Right lobe of liver (tissue), 6 donors: ENCODE measurements at regions not wholly inside any gene's neighbourhood (a gene's known extent, or its start where the extent isn't known, plus 50 kb on each side); places are given as distances from the start of the nearest gene placed in this dataset.

Experiments used
- ATAC-seq, 4 donors: fragments of 200-7000 bp; cut with Tn5 transposase; one replicate each; pipeline ENCODE4 v1.9.1; 2020; ENCODE audit warnings: mild to moderate bottlenecking in 4 of 4, moderate library complexity in 4 of 4
- DNase-seq, 3 donors: peaks; one replicate each; pipeline ENCODE4 v3.0.0-alpha.2; 2020
- H3K27ac ChIP-seq, 3 donors: fragments of 200-600 bp; one replicate each; pipeline ENCODE4 v1.8.0; 2022
- H3K27me3 ChIP-seq, 2 donors: fragments of 200-600 bp; one replicate each; pipeline ENCODE4 v1.8.0; 2022
- H3K36me3 ChIP-seq, 4 donors: fragments of 200-600 bp; sonication (generic) in 1 of 4; one replicate each; pipeline versions ENCODE4 v1.5.1 to v1.8.0; 2017 to 2022; ENCODE audit warnings: control low read depth in 1 of 4
- H3K4me1 ChIP-seq, 4 donors: fragments of 200-600 bp; sonication (generic) in 1 of 4; one replicate each; pipeline versions ENCODE4 v1.5.1 to v1.8.0; 2017 to 2022; ENCODE audit warnings: control low read depth in 1 of 4
- H3K4me3 ChIP-seq, 3 donors: fragments of 200-600 bp; one replicate each; pipeline ENCODE4 v1.8.0; 2022
- H3K9me3 ChIP-seq, 4 donors: fragments of 200-600 bp; sonication (generic) in 1 of 4; one replicate each; pipeline versions ENCODE4 v1.5.1 to v1.8.0; 2017 to 2022; ENCODE audit warnings: control low read depth in 1 of 4
- POLR2A ChIP-seq: fragments of 450-650 bp; IDR thresholded peaks from one replicate; pipeline ENCODE4 v1.6.1; 2017; ENCODE audit warnings: antibody characterized with exemption, mild to moderate bottlenecking
- WGBS: methylation state at CpG from one replicate; pipeline ENCODE4 v1.1.6; 2018; ENCODE audit warnings: low coverage, low lambda C conversion rate; ENCODE audit not compliant: insufficient coverage; ENCODE audit errors: missing lambda C conversion rate; 5-methylcytosine and 5-hydroxymethylcytosine counted together
- intact Hi-C, 2 donors: fragments of 100-400 bp; cut with DNase I; formaldehyde crosslinking; loops; one replicate each; pipeline versions ENCODE4 v1.11.2 to v1.14.1; 2022
- TF ChIP-seq, protein P1 (sequence below), 4 donors: fragments of 200-600 bp in 3 of 4; fragments of 450-650 bp in 1 of 4; IDR thresholded peaks; one replicate each; pipeline versions ENCODE4 v1.5.1 to v1.8.0; 2016 to 2022; ENCODE audit warnings: antibody characterized with exemption in 4 of 4, mild to moderate bottlenecking in 2 of 4
- donor health status: DM: no; HTN: yes; CAD: no.
- donor health status: DM: no; HTN: no; CAD: no.
- donor health status: DM: no; HTN: no; CAD: no.
- donor health status: DM: no; HTN: yes; CAD: no.
- donor health status: DM: no; HTN: yes; CAD: no.

DNA sequence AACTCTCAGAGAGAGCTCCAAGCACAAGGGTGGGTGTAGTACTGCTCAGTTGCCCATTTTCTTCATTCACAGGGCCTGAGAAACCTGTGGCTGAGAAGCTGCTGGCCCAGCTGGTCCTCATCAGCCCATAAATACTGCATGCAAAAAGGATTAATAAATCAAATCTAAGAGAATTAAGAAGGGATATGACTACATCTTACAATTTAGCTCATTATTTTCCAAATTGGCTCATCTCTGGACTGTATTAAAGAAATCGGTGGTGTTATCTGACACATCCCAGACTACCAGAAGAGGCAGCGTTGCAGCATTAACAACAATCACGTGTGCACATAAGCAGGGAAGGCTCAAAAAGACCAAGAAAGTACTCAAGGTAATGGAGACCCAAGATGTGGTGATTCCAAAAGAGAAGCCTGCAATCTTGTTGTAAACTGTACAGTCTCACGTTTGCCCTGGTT lies 90.7 kb downstream of the CD24 start:
- intact Hi-C loops: no loop called here
- DNase-seq (no peak), ATAC-seq (no peak)
- Histone ChIP-seq H3K27me3 (no peaks in the 10 kb centered on the region), H3K36me3 (no peaks in the 10 kb centered on the region), H3K9me3 (no peaks in the 10 kb centered on the region), H3K4me1 (peaks cover 0 to 15% (median 2%) of the 10 kb centered on the region in 4 donors), H3K4me3 (no peak overlapping the region), H3K27ac (no peak overlapping the region)
- WGBS: 54% methylated on average over 4 of the region's 4 CpGs
- TF ChIP-seq, protein P1, sequence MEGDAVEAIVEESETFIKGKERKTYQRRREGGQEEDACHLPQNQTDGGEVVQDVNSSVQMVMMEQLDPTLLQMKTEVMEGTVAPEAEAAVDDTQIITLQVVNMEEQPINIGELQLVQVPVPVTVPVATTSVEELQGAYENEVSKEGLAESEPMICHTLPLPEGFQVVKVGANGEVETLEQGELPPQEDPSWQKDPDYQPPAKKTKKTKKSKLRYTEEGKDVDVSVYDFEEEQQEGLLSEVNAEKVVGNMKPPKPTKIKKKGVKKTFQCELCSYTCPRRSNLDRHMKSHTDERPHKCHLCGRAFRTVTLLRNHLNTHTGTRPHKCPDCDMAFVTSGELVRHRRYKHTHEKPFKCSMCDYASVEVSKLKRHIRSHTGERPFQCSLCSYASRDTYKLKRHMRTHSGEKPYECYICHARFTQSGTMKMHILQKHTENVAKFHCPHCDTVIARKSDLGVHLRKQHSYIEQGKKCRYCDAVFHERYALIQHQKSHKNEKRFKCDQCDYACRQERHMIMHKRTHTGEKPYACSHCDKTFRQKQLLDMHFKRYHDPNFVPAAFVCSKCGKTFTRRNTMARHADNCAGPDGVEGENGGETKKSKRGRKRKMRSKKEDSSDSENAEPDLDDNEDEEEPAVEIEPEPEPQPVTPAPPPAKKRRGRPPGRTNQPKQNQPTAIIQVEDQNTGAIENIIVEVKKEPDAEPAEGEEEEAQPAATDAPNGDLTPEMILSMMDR (IDR thresholded peaks at IDR 0.05): no peak
- TF ChIP-seq POLR2A: no peak

DNA sequence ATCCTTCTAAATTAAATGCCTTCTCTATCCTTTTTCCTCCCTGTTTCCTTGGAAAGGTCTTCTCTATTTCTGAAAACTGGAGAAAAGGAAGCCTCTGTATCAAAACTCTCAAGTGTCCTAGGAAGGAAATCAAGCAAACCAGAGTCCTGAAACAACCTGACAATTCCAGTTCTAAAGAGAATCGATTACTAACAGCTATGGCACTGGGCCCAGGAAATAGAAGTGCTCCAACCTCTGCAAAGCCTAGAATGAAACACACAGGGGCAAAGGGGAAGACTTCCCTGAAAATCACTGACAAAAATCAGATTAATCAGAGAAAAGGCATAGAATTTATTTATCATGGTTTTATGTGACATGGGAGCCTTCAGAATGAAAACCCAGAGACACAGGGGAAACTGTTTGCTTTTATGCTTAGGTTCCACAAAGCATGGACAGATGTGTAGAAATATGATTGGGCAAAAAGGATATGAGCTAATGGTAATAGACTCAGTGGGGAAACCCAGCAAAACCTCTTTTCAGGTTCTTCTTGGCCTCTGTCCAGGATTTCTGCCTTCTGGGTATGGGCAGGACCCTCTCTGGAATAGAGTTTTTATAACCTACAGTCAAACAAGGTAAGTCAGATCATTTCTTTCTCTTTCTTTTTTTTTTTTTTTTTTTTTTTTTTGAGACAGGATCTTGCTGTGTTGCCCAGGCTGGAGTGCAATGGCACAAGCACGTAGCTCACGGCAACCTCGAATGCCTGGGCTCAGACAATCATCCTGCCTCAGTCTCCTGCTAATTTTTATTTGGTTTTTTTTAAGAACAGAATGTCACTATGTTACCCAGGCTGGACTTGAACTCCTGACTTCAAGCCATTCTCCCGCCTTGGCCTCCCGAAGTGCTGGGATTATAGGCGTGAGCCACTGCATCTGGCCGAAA lies 91.7 kb downstream of the CD24 start:
- peak overlapping the region in 1 of 3 donors; percentile 28 for H3K27ac ChIP-seq
- H3K9me3 ChIP-seq: no peaks in the 10 kb centered on the region
- no peaks in the 10 kb centered on the region for H3K36me3 ChIP-seq
- ATAC-seq (peak; percentile 61 to 91 (median 77)), DNase-seq (no peak)
- intact Hi-C loops: no loop called here
- H3K4me1 ChIP-seq: peaks cover 0 to 12% (median 2%) of the 10 kb centered on the region in 4 donors
- no peaks in the 10 kb centered on the region for H3K27me3 ChIP-seq
- 85% methylated on average over 8 of the region's 8 CpGs for WGBS
- TF ChIP-seq, protein P1 (IDR thresholded peaks at IDR 0.05): no peak
- TF ChIP-seq POLR2A: no peak
- H3K4me3 ChIP-seq: no peak overlapping the region

DNA sequence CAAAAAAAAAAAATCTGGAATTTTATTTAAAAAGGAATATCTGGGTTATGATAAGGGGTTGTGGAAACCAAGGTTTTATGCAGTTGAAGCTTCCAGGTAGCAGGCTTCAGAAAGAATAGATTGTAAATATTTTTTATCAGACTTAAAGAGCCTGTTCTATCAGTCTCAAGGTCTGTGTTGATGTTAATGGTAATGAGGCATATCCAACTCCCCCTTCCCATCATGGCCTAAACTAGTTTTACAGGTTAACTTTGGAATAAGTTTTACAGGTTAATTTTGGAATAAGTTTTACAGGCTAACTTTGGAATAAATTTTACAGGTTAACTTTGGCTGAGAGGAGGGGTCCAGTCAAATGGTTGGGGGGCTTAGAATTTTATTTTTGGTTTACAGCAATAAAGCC lies 92.4 kb downstream of the CD24 start:
- Histone ChIP-seq H3K36me3 (no peaks in the 10 kb centered on the region), H3K4me3 (no peak overlapping the region), H3K4me1 (peaks cover 0 to 6% (median 2%) of the 10 kb centered on the region in 4 donors), H3K27me3 (no peaks in the 10 kb centered on the region), H3K9me3 (no peaks in the 10 kb centered on the region), H3K27ac (no peak overlapping the region)
- TF ChIP-seq, protein P1 (IDR thresholded peaks at IDR 0.05): no peak
- no peak for TF ChIP-seq POLR2A
- intact Hi-C loops: no loop called here
- DNase-seq: no peak
- ATAC-seq: no peak

DNA sequence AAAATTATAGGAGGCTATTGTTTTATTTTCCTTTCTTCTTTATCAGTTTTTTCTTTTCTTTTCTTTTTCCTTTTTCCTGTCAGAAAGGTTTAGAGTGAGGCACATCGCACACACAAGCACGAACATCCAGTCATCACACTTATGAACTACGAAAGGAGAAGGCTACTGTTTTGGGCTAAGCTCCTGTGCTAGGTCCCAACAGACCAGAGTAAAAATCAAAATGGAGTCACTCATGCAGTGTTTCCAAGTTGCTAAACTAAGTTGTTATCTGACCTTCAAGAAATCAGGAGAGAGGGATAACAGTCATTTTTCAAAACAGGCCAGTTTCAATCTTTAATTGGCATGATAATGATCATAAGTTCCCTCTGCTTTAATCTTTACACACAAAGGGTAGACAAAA lies 93.6 kb downstream of the CD24 start:
- no peak for ATAC-seq
- intact Hi-C loops: no loop called here
- no peak overlapping the region for H3K27ac ChIP-seq
- DNase-seq: no peak
- 94% methylated on average over 3 of the region's 3 CpGs for WGBS
- TF ChIP-seq, protein P1 (IDR thresholded peaks at IDR 0.05): no peak
- TF ChIP-seq POLR2A: no peak
- H3K4me3 ChIP-seq: no peak overlapping the region
- H3K9me3 ChIP-seq: no peaks in the 10 kb centered on the region
- no peaks in the 10 kb centered on the region for H3K27me3 ChIP-seq
- no peaks in the 10 kb centered on the region for H3K4me1 ChIP-seq
- H3K36me3 ChIP-seq: no peaks in the 10 kb centered on the region
